ENCODE measurements at regions not wholly inside any gene's neighbourhood (a gene's known extent, or its start where the extent isn't known, plus 50 kb on each side); places are given as distances from the start of the nearest gene placed in this dataset.

GRCh38 chr6:140561701-140562100 is 1187.3 kb upstream of the CITED2 start:
- no peak for TF ChIP-seq CTCF (conservative IDR thresholded peaks at IDR 0.05; ENCODE audit: low read depth, low read length)
- no peak for TF ChIP-seq EZH2 (IDR thresholded peaks at IDR 0.05; ENCODE audit: borderline replicate concordance, low read depth, low read length, poor library complexity, severe bottlenecking)

Measured in A673 (cell line).